GM23338 (cell line): ENCODE measurements at regions not wholly inside any gene's neighbourhood (a gene's known extent, or its start where the extent isn't known, plus 50 kb on each side); places are given as distances from the start of the nearest gene placed in this dataset.

Experiments
- ATAC-seq: fragments of 200-7000 bp; cut with Tn5 transposase; 3 replicates; pipeline ENCODE4 v1.9.1; 2020
- DNase-seq: peaks from one replicate; pipeline ENCODE4 v3.0.0-alpha.2; 2015; ENCODE audit warnings: low spot score
- H2AFZ ChIP-seq: fragments of 200-600 bp; sonication (generic); 2 replicates; pipeline ENCODE4 v1.8.0; 2016; ENCODE audit warnings: antibody characterized with exemption, mild to moderate bottlenecking, moderate library complexity
- H3F3A ChIP-seq: fragments of 200-600 bp; sonication (generic); replicated peaks from 2 replicates; pipeline ENCODE4 v1.8.0; 2017; ENCODE audit warnings: antibody characterized with exemption, mixed run types, low read depth
- H3K27ac ChIP-seq: fragments of 200-600 bp; sonication (generic); 2 replicates; pipeline ENCODE4 v1.6.1; 2016; ENCODE audit warnings: low read depth
- H3K27me3 ChIP-seq: fragments of 200-600 bp; sonication (generic); 2 replicates; pipeline ENCODE4 v1.8.0; 2016; ENCODE audit warnings: mild to moderate bottlenecking, mixed run types, moderate library complexity; ENCODE audit not compliant: insufficient read depth
- H3K36me3 ChIP-seq: fragments of 200-600 bp; sonication (generic); 2 replicates; pipeline ENCODE4 v1.8.0; 2016; ENCODE audit warnings: mild to moderate bottlenecking; ENCODE audit not compliant: insufficient read depth
- H3K4me1 ChIP-seq: fragments of 200-600 bp; sonication (generic); 2 replicates; pipeline ENCODE4 v1.8.0; 2016; ENCODE audit warnings: mild to moderate bottlenecking, moderate library complexity; ENCODE audit not compliant: insufficient read depth
- H3K4me2 ChIP-seq: fragments of 200-600 bp; sonication (generic); 2 replicates; pipeline ENCODE4 v1.7.1; 2017; ENCODE audit warnings: mixed run types
- H3K4me3 ChIP-seq: fragments of 200-600 bp; sonication (generic); 2 replicates; pipeline ENCODE4 v1.6.1; 2016; ENCODE audit warnings: mixed run types
- H3K79me2 ChIP-seq: fragments of 200-600 bp; sonication (generic); replicated peaks from 2 replicates; pipeline ENCODE4 v1.8.0; 2017; ENCODE audit warnings: mild to moderate bottlenecking; ENCODE audit not compliant: insufficient read depth
- H3K9me2 ChIP-seq: fragments of 200-600 bp; sonication (generic); 2 replicates; pipeline ENCODE4 v1.8.0; 2017; ENCODE audit not compliant: insufficient read depth
- H4K20me1 ChIP-seq: fragments of 200-600 bp; sonication (generic); replicated peaks from 2 replicates; pipeline ENCODE4 v1.8.0; 2017; ENCODE audit warnings: mild to moderate bottlenecking; ENCODE audit not compliant: insufficient read depth
- H3K27ac Mint-ChIP-seq: 2 replicates; pipeline ENCODE4 v1.8.0; 2020; ENCODE audit warnings: inconsistent platforms, mild to moderate bottlenecking, moderate library complexity, mixed read lengths
- H3K27me3 Mint-ChIP-seq: 3 replicates; pipeline ENCODE4 v1.8.0; 2022; ENCODE audit warnings: low read depth, mild to moderate bottlenecking, moderate library complexity, mixed read lengths, inconsistent platforms; ENCODE audit not compliant: insufficient read depth, poor library complexity
- H3K36me3 Mint-ChIP-seq: 3 replicates; pipeline ENCODE4 v1.8.0; 2021; ENCODE audit warnings: low read depth, mild to moderate bottlenecking, inconsistent platforms, moderate library complexity, mixed read lengths
- H3K4me1 Mint-ChIP-seq: 3 replicates; pipeline ENCODE4 v1.8.0; 2020; ENCODE audit warnings: mild to moderate bottlenecking, inconsistent platforms, mixed read lengths
- H3K4me3 Mint-ChIP-seq: 3 replicates; pipeline ENCODE4 v1.8.0; 2021; ENCODE audit warnings: moderate library complexity, mild to moderate bottlenecking, inconsistent platforms, mixed read lengths
- H3K9me3 Mint-ChIP-seq: 3 replicates; pipeline ENCODE4 v1.8.0; 2020; ENCODE audit warnings: moderate library complexity, mild to moderate bottlenecking, inconsistent platforms, mixed read lengths
- CREB1 ChIP-seq: fragments of 250-450 bp; sonication (Bioruptor Pico); IDR thresholded peaks from 2 replicates; pipeline ENCODE4 v1.5.0; 2020; ENCODE audit warnings: low read depth, mild to moderate bottlenecking, moderate library complexity
- CTCF ChIP-seq, 2 experiments: fragments of 200-600 bp in 1 of 2; sonication (generic) in 1 of 2; conservative IDR thresholded peaks; 2 replicates each; pipeline versions ENCODE4 v1.5.1 to v1.6.1; 2016 to 2017; ENCODE audit warnings: antibody characterized with exemption in 2 of 2, low read depth in 2 of 2, mild to moderate bottlenecking in 2 of 2, moderate library complexity in 1 of 2
- EZH2 ChIP-seq: fragments of 200-600 bp; sonication (generic); IDR thresholded peaks from one replicate; pipeline ENCODE4 v1.8.0; 2017; ENCODE audit warnings: antibody characterized with exemption, mild to moderate bottlenecking, low read depth; ENCODE audit not compliant: unreplicated experiment
- EZH2phosphoT487 ChIP-seq: fragments of 200-600 bp; sonication (generic); IDR thresholded peaks from one replicate; pipeline ENCODE4 v1.8.1; 2018; ENCODE audit warnings: antibody characterized with exemption; ENCODE audit not compliant: unreplicated experiment
- JUNB ChIP-seq: IDR thresholded peaks from one replicate; pipeline ENCODE4 v1.6.1; 2016; ENCODE audit warnings: antibody characterized with exemption; ENCODE audit not compliant: unreplicated experiment
- NANOG ChIP-seq: IDR thresholded peaks from 2 replicates; pipeline ENCODE4 v1.6.1; 2016; ENCODE audit warnings: antibody characterized with exemption, borderline replicate concordance
- POLR2AphosphoS5 ChIP-seq: IDR thresholded peaks from 2 replicates; pipeline ENCODE4 v1.6.1; 2016; ENCODE audit warnings: antibody characterized with exemption, low read depth
- STAT1 ChIP-seq: IDR thresholded peaks from one replicate; pipeline ENCODE4 v1.6.1; 2016; ENCODE audit warnings: antibody characterized with exemption; ENCODE audit not compliant: unreplicated experiment
- ZNF114 ChIP-seq: fragments of 250-450 bp; sonication (Bioruptor Pico); IDR thresholded peaks from 2 replicates; pipeline ENCODE4 v1.5.0; 2020; ENCODE audit warnings: mild to moderate bottlenecking, moderate library complexity
- ZNF331 ChIP-seq: fragments of 250-450 bp; sonication (Bioruptor Pico); IDR thresholded peaks from 2 replicates; pipeline ENCODE4 v1.5.0; 2020; ENCODE audit warnings: low read depth, mild to moderate bottlenecking, moderate library complexity
- ZNF462 ChIP-seq: fragments of 250-450 bp; sonication (Bioruptor Pico); IDR thresholded peaks from 2 replicates; pipeline ENCODE4 v1.5.0; 2020; ENCODE audit warnings: mild to moderate bottlenecking, moderate library complexity
- TF ChIP-seq, protein P1 (sequence below): IDR thresholded peaks from 2 replicates; pipeline ENCODE4 v1.6.1; 2016; ENCODE audit warnings: antibody characterized with exemption
- TF ChIP-seq, protein P2 (sequence below): IDR thresholded peaks from one replicate; pipeline ENCODE4 v1.6.1; 2018; ENCODE audit warnings: antibody characterized with exemption; ENCODE audit not compliant: unreplicated experiment

DNA sequence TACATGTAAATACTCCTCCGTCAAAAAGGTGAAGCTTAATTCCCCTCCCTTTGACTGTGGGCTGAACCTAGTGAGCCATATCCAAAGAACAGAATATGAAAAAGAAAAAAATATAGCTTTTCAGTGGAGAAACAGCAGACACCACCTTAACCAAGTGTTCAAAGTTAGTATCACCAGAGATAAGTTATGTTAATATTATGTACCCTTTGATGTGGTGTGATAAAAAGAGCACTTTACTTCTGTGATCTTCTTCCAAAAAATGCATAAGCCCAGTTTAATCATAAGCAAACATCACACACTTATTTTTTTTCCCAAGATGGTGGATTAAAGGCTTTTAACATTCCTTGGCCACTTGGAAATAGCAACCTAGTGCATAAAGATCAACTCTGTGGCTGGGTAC, 79.4 kb downstream of the SEC16B start:
- peaks cover 35% of the 10 kb centered on the region for H3K9me3 Mint-ChIP-seq
- Histone ChIP-seq H3K4me2 (no peak overlapping the region), H3K4me1 (no peaks in the 10 kb centered on the region), H3K79me2 (no peaks in the 10 kb centered on the region), H3K27ac (no peak overlapping the region), H4K20me1 (no peaks in the 10 kb centered on the region), H3F3A (no peaks in the 10 kb centered on the region), H2AFZ (no peak overlapping the region), H3K4me3 (no peak overlapping the region), H3K27me3 (no peaks in the 10 kb centered on the region), H3K9me2 (no peaks in the 10 kb centered on the region; the same call in 1 of the 2 replicates), H3K36me3 (peaks cover 4% of the 10 kb centered on the region; the same call in 1 of the 2 replicates)
- DNase-seq (no peak), ATAC-seq (no peak)
- H3K4me1 Mint-ChIP-seq = no peaks in the 10 kb centered on the region
- peaks cover 11% of the 10 kb centered on the region; the same call in 2 of the 3 replicates for H3K36me3 Mint-ChIP-seq
- no peak for TF ChIP-seq EZH2phosphoT487
- TF ChIP-seq, protein P1, sequence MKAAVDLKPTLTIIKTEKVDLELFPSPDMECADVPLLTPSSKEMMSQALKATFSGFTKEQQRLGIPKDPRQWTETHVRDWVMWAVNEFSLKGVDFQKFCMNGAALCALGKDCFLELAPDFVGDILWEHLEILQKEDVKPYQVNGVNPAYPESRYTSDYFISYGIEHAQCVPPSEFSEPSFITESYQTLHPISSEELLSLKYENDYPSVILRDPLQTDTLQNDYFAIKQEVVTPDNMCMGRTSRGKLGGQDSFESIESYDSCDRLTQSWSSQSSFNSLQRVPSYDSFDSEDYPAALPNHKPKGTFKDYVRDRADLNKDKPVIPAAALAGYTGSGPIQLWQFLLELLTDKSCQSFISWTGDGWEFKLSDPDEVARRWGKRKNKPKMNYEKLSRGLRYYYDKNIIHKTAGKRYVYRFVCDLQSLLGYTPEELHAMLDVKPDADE = no peak
- TF ChIP-seq, protein P2, sequence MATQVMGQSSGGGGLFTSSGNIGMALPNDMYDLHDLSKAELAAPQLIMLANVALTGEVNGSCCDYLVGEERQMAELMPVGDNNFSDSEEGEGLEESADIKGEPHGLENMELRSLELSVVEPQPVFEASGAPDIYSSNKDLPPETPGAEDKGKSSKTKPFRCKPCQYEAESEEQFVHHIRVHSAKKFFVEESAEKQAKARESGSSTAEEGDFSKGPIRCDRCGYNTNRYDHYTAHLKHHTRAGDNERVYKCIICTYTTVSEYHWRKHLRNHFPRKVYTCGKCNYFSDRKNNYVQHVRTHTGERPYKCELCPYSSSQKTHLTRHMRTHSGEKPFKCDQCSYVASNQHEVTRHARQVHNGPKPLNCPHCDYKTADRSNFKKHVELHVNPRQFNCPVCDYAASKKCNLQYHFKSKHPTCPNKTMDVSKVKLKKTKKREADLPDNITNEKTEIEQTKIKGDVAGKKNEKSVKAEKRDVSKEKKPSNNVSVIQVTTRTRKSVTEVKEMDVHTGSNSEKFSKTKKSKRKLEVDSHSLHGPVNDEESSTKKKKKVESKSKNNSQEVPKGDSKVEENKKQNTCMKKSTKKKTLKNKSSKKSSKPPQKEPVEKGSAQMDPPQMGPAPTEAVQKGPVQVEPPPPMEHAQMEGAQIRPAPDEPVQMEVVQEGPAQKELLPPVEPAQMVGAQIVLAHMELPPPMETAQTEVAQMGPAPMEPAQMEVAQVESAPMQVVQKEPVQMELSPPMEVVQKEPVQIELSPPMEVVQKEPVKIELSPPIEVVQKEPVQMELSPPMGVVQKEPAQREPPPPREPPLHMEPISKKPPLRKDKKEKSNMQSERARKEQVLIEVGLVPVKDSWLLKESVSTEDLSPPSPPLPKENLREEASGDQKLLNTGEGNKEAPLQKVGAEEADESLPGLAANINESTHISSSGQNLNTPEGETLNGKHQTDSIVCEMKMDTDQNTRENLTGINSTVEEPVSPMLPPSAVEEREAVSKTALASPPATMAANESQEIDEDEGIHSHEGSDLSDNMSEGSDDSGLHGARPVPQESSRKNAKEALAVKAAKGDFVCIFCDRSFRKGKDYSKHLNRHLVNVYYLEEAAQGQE = no peak
- TF ChIP-seq POLR2AphosphoS5 = no peak
- TF ChIP-seq ZNF331 = no peak
- TF ChIP-seq JUNB = no peak
- TF ChIP-seq EZH2 = no peak
- no peak for TF ChIP-seq CTCF (conservative IDR thresholded peaks at IDR 0.05; ENCODE audit: low read depth in 2 of 2)
- no peak for TF ChIP-seq CREB1 (CRISPR knock-in tag)
- no peak for TF ChIP-seq STAT1
- TF ChIP-seq ZNF462 (CRISPR knock-in tag) = no peak
- no peak for TF ChIP-seq NANOG
- TF ChIP-seq ZNF114 (CRISPR knock-in tag) = no peak
- H3K4me3 Mint-ChIP-seq = no peak overlapping the region
- no peak overlapping the region for H3K27ac Mint-ChIP-seq
- H3K27me3 Mint-ChIP-seq = no peaks in the 10 kb centered on the region
